UCSD-AML1 (cell line): ENCODE measurements at regions not wholly inside any gene's neighbourhood (a gene's known extent, or its start where the extent isn't known, plus 50 kb on each side); places are given as distances from the start of the nearest gene placed in this dataset.
"Not testable (repeated sequence)": the region's sequence is repeated elsewhere in the genome, so short reads cannot be mapped to it uniquely, and the experiment has no call there.

ENCODE experiments used
- DNase-seq: peaks from one replicate; lab custom pipeline; 2025; ENCODE audit not compliant: unreplicated experiment; lab: John Stamatoyannopoulos, UW

DNA sequence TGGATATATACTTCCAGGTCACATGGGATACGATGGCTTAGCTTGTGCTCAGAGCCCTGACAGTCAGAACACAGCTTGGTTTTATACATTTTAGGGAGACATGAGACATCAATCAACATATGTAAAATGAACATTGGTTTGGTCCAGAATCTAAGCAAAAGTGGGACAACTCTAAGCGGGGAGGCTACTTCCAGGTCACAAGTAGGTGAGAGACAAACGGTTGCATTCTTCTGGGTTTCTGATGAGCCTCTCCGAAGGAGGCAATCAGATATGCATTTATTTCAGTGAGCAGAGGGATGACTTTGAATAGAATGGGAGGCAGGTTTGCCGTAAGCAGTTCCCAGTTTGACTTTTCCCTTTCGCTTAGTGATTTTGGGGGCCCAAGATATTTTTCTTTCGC is 250.1 kb upstream of the DIO3 start:
- DNase-seq = not testable (repeated sequence)

DNA sequence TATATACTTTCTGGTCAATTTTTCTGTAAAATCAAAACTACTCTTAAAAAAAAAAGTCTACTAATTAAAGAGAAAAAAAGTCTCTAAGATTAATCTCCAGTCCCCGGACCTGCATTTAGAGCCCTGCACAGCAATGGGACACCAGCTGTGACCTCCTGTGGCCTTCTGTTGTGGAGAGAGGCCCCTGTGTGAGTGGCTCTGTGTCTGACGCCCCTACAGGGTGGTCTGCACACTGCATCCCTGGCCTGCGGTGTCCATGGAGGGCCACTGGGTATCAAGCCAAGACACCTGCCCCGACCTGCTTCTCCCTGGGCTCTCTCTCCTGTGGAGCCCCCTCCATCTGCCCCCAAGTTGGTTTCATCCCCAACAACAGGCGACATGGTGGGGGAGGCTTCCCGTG is 248.0 kb upstream of the DIO3 start:
- DNase-seq = no peak

DNA sequence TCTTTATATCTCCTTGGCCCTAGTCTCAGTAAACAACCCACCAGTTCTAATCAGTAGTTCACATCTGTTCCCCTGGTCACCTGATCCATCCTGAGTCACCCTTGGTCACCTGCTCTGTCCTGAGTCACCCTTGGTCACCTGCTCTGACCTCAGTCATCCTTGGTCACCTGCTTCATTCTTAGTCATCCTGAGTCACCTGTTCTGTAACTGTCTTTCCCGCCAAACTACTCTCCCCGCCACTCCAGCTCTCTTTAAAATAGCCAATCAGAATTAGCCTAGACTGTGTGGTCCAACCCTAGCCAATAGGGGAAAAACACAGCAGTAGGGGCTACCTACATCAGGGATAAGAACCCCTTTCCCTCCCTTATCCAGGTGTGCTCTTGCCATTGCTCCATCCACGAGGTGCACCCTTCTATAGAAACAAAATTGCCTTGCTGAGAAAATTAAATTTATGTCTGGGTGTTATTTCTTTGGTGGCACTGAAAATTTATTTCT is 245.4 kb upstream of the DIO3 start:
- no peak for DNase-seq

DNA sequence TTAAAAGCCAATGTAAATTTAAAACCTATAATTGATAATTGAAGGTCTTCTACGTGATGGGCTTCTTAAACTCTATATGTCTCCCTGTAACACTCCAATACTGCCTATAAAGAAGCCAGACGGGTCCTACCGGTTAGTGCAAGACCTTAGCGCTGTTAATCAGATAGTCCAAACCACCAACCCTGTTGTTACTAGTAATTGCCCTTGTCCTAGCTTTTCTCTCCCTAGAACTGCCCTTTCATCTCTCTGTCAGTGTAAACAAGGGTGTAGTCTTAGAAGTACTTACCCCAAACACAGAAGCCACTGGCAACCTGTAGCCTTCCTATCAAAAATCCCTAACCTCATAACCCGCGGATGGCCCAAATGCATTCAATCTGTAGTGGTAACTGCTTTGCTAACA is 243.0 kb upstream of the DIO3 start:
- no peak for DNase-seq

DNA sequence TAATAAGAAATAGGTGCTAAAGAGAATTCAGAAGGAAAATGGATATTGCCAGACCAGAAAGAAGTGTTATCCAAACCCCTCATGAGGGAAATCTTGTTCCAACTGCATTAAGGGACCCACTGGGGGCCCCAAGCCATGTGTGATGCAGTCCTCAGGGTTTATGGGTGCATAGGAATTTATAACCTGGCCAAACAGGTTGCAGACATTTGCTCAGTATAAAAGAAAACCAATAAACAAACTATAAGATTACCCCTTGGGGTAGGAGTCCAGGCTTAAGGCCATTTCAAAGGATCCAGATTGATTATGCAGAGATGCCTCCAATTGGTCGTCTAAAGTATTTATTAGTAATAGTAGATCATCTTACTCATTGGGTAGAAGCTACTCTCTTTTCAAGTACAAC is 240.9 kb upstream of the DIO3 start:
- DNase-seq = no peak

DNA sequence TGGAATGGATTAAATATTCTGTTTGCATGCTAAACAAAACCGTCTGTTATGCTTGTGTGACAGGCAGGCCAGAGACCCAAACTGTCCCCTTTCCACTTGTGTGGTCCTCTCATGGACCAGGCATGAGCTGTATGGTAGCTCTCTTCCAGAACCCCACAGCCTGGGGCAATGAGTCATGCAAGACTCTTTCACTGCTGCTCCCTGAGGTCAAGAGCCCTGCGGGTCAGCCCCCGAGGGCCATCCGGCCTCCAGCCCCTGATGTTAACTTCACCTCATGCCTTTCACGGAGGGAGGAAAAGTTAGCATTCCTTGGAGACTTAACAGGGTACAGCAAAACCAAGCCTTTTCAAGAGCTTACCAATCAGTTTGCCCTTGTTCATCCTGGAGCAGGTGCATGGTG is 239.1 kb upstream of the DIO3 start:
- DNase-seq = no peak

DNA sequence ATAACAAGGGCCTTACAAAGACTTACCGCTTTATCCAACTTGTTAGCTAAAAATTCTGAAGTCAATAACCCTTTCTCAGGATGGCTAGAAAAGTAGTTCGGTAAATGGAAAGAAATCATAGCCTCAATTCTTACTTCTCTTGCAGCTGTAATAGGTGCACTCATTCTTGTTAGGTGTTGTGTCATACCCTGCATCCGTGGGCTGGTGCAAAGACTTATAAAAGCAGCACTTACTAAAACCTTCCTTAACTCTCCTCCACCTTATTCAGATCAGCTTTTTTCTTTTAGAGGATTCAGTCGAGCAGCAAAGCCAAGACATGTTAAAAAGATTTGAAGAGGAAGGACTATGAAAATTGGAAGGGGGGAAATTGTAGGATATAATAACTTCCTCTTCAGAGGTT is 238.2 kb upstream of the DIO3 start:
- DNase-seq = no peak

DNA sequence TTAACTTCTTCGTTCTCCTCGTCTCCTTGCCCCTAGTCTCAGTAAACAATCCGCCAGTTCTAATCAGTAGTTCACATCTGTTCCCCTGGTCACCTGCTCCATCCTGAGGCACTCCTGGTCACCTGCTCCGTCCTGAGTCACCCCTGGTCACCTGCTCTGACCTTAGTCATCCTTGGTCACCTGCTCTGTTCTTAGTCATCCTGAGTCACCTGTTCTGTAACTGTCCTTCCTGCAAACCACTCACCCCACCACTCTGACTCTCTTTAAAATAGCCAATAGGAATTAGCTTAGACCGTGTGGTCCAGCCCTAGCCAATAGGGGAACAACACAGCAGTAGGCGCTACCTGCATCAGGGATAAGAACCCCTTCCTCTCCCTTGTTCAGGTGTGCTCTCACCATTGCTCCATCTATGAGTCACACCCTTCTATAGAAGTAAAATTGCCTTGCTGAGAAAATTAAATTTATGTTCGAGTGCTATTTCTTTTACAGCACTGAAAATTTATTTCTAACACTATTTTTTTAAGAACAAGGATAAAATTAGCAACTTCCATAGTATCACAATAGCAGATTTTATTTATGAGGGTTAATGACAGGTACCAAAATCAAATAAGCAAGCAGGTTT is 237.6 kb upstream of the DIO3 start:
- DNase-seq = not testable (repeated sequence)

DNA sequence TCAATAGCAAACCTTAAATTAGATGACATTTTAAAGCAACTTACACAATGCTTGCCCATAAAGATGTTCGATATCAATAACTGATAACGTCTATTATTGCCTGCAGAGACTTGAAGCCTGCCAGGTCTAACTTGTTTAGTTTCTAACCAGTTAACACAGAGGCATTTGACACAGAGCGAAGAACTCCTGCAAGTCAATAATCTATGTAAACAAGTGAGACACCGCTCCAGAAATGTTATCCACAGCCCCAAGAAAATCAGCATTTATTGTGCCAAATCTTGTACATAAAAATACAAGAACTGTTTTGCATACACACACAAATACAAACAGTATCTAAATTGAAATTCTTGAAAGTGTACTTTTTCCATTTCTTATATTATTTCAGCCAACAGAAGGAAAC is 236.0 kb upstream of the DIO3 start:
- DNase-seq = no peak

DNA sequence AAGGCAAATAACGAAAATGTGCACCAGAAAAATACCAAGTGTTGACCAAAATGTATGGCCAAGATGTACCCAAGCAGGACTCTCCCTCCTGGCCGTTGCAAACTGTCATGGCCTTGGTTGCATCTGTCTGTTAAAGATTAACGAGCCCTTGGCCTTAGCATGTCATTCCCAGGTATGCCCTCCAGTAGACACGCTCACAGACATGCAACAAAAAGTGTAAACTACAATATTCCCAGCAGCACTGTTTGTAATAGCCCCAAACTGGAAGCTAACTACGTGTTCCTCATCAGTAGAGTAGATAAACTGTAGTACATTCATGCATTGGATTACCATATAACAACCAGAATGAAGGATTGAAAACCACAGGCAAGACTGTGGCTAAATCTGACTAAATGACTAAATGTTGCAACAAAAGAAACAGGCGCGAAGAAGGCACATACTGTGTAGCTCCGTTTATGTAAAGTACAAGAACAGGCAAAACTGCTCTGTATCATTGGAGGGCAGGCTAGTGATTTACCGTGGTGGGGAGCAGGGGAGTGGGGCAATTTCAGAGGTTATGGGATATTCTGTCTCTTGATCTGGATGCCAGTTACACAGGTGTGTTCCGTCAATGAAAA is 232.8 kb upstream of the DIO3 start:
- no peak for DNase-seq

DNA sequence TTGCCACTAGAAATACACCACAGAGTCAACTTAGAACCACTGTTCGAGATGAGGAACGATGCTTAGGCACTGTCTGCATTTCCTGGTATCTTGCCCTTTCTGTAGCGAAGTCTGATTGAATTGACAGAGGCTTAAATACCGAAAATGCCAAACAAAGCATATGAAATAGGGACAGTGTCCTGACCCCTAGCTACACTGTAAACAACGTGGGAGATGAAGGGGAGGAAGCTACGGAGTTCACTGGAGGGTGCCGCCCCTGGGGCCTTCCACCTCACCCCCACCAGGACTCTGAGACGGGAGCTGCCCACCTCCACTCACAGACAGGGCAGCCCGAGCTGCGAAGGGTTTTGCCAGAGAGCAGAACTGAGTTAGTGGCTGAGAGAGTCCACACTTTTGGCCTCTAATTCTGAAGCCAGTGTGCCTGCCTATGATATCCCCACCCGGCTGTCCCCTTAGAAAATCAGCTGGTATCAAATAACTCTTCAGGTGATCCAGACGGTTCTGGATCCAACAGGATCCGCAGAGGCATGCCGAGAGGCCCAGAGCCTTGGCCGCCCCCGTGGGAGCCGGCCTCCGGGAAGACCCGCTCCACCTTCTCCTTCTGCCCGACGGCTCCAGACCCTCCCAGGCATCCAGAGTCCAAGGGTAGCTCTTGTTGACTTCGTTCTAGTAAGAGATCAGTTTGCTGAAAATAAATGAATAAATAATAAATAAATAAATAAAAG is 230.7 kb upstream of the DIO3 start:
- no peak for DNase-seq

DNA sequence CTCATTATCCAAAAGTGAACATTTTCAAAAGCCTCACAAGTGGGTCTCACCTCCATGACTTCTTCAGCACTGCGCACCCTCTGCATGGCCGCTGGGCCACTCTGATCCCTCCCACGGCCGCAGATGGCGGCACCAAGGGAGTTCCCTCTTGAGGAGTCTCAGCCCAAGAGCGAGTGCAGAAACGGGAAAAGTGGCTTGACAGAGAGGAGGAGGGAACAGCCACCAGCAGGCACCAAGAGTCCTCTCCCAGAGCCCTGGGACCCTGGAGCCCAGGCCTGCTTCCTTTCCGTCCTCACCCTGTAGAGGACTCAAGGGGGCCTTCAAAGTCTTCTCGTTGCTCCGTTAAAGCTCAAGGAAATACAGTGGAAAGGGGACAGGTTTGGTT is 230.2 kb upstream of the DIO3 start:
- DNase-seq = no peak

DNA sequence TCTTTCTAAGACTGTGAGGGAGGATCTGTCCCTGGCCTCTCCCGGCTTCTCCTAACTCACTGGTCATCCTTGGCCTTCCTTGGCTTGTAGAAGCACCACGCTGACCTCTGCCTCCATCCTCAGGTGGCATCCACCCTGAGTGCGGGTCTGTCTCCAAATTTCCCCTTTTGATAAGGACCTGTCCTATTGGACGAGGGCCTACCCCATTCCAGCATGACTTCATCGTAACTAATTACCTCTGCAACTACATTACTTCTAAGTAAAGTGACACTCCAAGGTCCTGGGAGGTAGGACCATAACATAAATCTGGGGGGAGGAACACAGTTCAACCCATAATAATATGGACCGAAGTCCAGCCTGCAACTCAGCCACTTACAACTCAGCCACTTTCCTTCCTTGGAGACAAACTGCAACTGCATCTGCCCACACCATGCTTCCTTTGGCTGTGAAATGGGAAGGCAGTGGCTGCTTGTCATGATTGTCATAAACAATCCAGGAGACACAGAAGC is 229.6 kb upstream of the DIO3 start:
- DNase-seq = no peak

DNA sequence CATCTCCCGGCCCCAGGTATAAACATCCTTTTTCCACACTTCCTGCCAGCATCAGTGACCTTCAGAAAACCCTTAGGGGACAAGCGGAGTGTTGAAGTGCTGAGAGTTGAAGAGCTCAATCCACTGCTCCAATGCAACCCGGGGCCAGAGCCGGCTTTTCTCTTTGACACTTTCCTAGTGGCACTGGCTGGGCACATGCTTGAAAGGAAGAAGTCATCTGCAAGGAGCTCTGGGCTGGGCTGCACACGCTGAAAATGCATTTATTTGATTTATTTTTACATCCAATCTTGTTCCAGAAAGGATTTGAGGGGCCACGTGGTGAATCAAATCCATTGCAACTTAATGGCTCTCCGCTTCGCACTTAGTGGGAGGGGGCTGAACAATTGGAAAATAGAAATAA is 229.0 kb upstream of the DIO3 start:
- DNase-seq = no peak

DNA sequence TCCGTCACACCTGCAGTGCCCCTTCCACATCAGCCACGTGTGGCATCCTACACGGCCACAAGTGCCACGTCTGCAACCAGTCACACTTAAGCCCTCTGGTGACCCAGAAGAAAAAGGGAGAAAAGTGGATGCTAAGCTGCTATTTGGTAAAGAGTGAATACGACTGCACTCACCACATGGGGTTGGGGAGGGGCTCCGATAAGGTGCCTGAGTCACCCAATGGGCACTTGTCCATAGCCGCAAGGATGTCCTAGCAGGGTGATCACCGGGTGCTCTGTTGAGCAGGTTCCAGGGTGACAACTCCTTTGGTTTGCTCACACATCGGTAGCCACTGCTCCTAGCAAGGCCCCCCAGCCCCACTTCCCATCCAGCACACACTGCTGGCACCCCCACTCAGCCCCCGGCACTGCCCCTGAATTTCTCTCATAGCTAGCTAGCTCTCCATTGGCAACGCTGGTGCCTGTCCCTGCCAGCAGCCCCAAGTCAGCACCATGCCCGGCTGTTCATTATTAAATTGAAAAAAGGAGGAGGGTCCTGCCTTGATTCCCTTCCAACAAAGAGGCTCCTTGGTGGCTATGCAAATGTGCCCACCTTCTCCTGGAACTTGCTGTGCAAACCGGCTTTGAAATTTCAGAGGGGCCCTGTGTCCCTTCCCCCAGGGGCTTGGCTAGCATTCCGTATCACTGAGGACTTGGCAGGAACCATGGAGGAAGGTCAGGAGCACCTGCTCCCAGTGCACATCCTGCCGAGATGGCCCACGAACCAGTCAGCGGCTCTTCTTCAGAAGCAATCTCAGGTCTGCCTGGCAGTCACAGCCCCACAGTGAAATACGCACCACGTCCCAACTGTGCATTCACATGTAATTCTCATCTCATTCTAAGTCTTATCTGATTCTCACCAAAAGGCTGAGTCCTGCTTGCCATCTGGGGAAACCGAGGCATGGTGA is 227.7 kb upstream of the DIO3 start:
- no peak for DNase-seq

DNA sequence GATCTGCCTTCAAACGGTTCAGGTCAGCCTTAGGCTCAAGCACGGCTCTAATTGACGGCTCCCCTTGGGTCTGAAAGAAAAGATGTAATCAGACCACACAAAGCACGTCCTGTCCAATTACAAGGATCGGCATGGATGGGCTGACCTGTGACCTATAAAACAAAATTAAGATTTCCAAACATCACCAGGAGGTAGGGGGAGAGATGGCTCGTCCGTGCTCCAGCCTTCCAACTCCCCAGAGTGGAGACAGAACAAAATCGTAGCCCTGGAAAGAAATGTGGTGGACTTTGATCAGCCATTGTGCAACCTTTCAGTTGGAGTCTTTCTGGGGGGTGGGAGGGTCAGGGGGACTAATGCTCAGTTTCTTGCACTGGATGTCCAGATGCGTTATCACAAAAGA is 226.6 kb upstream of the DIO3 start:
- DNase-seq = no peak

DNA sequence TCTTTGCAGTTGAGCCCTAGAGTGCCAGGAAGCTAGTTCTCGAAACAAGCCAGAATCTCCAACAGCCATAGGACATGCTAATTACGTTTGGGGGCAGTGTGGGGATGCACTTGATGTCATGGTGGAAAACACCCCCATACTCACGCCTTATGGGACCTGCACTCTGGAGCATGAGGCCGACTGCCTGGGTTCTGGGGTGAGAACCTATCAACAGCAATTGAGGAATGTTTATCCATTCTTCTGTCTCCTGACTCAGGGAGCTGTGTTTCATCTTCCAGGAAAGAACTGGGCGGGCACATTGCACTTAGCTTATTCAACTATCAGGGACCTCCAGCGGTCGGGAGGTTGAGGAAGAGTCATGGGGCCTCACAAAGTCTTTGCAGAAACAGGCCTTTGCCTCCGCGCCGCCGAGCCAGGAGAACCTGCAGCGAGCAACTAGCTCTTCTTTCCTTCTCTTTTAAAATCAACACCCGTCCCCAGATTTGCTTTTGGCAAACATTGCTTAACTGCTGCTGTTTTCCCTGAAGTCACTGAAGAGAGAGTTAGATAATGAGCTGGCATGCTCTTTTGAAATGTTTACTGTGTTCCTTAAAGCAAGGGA is 226.1 kb upstream of the DIO3 start:
- DNase-seq = no peak

DNA sequence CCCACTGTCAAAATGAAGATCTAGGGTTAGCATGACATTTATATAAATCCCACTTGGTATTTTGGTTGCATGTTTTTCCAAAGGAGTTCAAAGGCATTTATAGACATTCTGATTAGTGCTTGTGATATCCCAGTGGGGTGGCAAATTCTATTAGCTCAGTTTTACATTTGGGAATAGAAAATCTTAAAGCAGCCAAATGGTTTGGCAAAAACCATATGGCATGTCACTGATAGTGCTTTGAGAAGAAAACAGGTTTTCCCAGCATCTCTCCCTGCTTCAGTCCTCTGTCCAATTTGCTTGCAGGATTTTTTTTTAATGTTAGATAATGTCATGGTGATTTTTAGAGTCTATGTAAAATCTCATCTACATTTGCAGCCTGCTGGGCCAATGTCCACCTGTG is 225.1 kb upstream of the DIO3 start:
- no peak for DNase-seq

DNA sequence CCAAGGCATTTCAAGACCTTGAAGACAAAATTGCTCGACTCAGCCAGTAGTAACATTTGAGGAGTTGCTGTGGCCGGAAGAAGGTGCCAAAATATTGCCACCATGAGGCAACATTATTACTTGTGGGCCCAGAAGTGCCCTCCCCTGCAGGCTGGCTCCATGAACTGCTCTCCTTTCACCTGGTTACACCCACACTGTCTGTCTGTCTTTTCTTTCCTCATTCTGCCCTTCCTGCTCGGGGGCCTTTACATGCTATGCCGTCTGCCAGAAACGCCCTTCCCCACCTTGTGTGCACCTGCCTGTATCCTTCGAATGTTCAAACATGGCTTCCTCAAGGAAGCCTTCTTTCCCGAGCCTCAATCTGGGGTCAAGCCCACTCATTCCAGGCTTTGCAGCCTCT is 224.2 kb upstream of the DIO3 start:
- no peak for DNase-seq

DNA sequence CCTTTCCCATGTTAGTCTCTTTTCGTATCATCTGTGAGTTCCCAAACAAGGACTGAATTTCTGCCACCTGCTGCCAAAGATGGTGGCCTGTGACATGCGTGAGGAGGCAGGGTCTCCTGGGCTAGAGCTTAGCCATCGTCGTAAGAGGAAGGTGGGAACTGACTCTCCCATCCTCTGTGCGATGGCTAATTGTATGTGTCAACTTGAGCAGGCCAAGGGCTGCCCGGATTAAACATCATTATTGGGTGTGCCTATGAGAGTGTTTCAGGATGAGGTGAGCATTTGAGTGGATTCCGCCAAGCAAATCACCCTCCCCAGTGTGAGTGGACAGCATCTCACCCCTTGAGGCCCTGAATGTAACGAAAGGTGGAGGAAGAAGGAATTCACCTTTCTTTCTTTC is 220.7 kb upstream of the DIO3 start:
- DNase-seq = no peak
